Body of pancreas (tissue), 4 donors: ENCODE measurements at regions not wholly inside any gene's neighbourhood (a gene's known extent, or its start where the extent isn't known, plus 50 kb on each side); places are given as distances from the start of the nearest gene placed in this dataset.

Source experiments
- ATAC-seq: fragments of 150-250 bp; one replicate; pipeline ENCODE4 v1.9.1; 2016
- DNase-seq, 4 donors: peaks; one replicate each; pipeline ENCODE4 v3.0.0-alpha.2; 2019
- H3K27ac ChIP-seq, 4 donors: fragments of 200-600 bp; sonication (generic); 1 replicate in 3 of 4; 2 replicates in 1 of 4; pipeline versions ENCODE4 v1.5.1 to v1.6.1; 2016 to 2019; ENCODE audit warnings: mild to moderate bottlenecking in 1 of 4, mixed read lengths in 1 of 4, moderate library complexity in 1 of 4
- H3K27me3 ChIP-seq, 2 donors: fragments of 200-600 bp; sonication (generic); one replicate each; pipeline ENCODE4 v1.6.0; 2016; ENCODE audit warnings: mild to moderate bottlenecking in 1 of 2
- H3K36me3 ChIP-seq, 2 donors: fragments of 200-600 bp; sonication (generic); replicated peaks in 1 of 2; 2 replicates each; pipeline ENCODE4 v1.5.1; 2016; ENCODE audit warnings: low read depth in 2 of 2; ENCODE audit not compliant: insufficient read depth in 1 of 2
- H3K4me1 ChIP-seq: fragments of 200-600 bp; sonication (generic); one replicate; pipeline ENCODE4 v1.6.0; 2016
- H3K4me3 ChIP-seq, 2 donors: fragments of 200-600 bp; sonication (generic); 1 replicate in 1 of 2; 2 replicates in 1 of 2; pipeline ENCODE4 v1.5.1; 2016 to 2019
- H3K9me3 ChIP-seq, 3 donors: fragments of 200-600 bp; sonication (generic); 1 replicate in 2 of 3; 2 replicates in 1 of 3; pipeline ENCODE4 v1.5.1; 2016
- POLR2A ChIP-seq, 3 donors: fragments of 450-650 bp; IDR thresholded peaks; one replicate each; pipeline ENCODE4 v1.6.1; 2016; ENCODE audit warnings: antibody characterized with exemption in 3 of 3, mild to moderate bottlenecking in 2 of 3
- WGBS, 2 donors: methylation state at CpG; one replicate each; pipeline ENCODE4 v1.1.5; 2017; 5-methylcytosine and 5-hydroxymethylcytosine counted together
- intact Hi-C: fragments of 100-400 bp; cut with DNase I; formaldehyde crosslinking; loops from one replicate; pipeline ENCODE4 v1.15.1; 2023
- TF ChIP-seq, protein P1 (sequence below), 7 experiments: fragments of 450-650 bp in 4 of 7; fragments of 200-600 bp in 3 of 7; sonication (generic) in 3 of 7; IDR thresholded peaks; one replicate each; pipeline ENCODE4 v1.5.1; 2016 to 2019; ENCODE audit warnings: antibody characterized with exemption in 7 of 7

- TF ChIP-seq, protein P1, sequence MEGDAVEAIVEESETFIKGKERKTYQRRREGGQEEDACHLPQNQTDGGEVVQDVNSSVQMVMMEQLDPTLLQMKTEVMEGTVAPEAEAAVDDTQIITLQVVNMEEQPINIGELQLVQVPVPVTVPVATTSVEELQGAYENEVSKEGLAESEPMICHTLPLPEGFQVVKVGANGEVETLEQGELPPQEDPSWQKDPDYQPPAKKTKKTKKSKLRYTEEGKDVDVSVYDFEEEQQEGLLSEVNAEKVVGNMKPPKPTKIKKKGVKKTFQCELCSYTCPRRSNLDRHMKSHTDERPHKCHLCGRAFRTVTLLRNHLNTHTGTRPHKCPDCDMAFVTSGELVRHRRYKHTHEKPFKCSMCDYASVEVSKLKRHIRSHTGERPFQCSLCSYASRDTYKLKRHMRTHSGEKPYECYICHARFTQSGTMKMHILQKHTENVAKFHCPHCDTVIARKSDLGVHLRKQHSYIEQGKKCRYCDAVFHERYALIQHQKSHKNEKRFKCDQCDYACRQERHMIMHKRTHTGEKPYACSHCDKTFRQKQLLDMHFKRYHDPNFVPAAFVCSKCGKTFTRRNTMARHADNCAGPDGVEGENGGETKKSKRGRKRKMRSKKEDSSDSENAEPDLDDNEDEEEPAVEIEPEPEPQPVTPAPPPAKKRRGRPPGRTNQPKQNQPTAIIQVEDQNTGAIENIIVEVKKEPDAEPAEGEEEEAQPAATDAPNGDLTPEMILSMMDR (IDR thresholded peaks at IDR 0.05) = no peak
- TF ChIP-seq POLR2A (IDR thresholded peaks at IDR 0.05) = no peak
- Histone ChIP-seq H3K4me1 (no peaks in the 10 kb centered on the region), H3K27me3 (no peaks in the 10 kb centered on the region), H3K36me3 (no peaks in the 10 kb centered on the region), H3K4me3 (no peak overlapping the region), H3K27ac (no peak overlapping the region), H3K9me3 (no peaks in the 10 kb centered on the region)
- no peak for DNase-seq
- intact Hi-C loops = no loop called here
- no peak for ATAC-seq
- 72 to 75% methylated on average over 2 of the region's 2 CpGs for WGBS, 2 donors
These were observed 184.4 kb upstream of the EEA1 start for GRCh38 chr12:93113317-93114006.

GRCh38 chr12:93115198-93115601 lies 186.1 kb upstream of the EEA1 start:
- no peak for DNase-seq
- 46 to 49% methylated on average over 6 of the region's 6 CpGs for WGBS, 2 donors
- H3K27me3 ChIP-seq = no peaks in the 10 kb centered on the region
- no peak overlapping the region for H3K4me3 ChIP-seq
- no peak overlapping the region for H3K27ac ChIP-seq
- intact Hi-C loops = no loop called here
- ATAC-seq = no peak
- no peaks in the 10 kb centered on the region for H3K36me3 ChIP-seq
- H3K9me3 ChIP-seq = no peaks in the 10 kb centered on the region
- no peaks in the 10 kb centered on the region for H3K4me1 ChIP-seq
- TF ChIP-seq, protein P1 (IDR thresholded peaks at IDR 0.05) = no peak
- TF ChIP-seq POLR2A (IDR thresholded peaks at IDR 0.05) = no peak

- DNase-seq = no peak
- no peaks in the 10 kb centered on the region for H3K36me3 ChIP-seq
- peaks cover 3% of the 10 kb centered on the region for H3K4me1 ChIP-seq
- WGBS, 2 donors = 55 to 57% methylated on average over 4 of the region's 4 CpGs
- ATAC-seq = no peak
- TF ChIP-seq POLR2A (IDR thresholded peaks at IDR 0.05) = no peak
- TF ChIP-seq, protein P1 (IDR thresholded peaks at IDR 0.05) = no peak
- H3K9me3 ChIP-seq = no peaks in the 10 kb centered on the region
- no peaks in the 10 kb centered on the region for H3K27me3 ChIP-seq
- intact Hi-C loops = no loop called here
- no peak overlapping the region for H3K4me3 ChIP-seq
- no peak overlapping the region for H3K27ac ChIP-seq
These were observed 186.6 kb upstream of the EEA1 start for GRCh38 chr12:93115646-93116045.

- no peak overlapping the region for H3K4me3 ChIP-seq
- DNase-seq (no peak), ATAC-seq (no peak)
- peaks cover 13% of the 10 kb centered on the region for H3K4me1 ChIP-seq
- no peaks in the 10 kb centered on the region for H3K36me3 ChIP-seq
- no peak overlapping the region for H3K27ac ChIP-seq
- TF ChIP-seq, protein P1 (IDR thresholded peaks at IDR 0.05) = no peak
- H3K27me3 ChIP-seq = no peaks in the 10 kb centered on the region
- intact Hi-C loops = no loop called here
- 78 to 80% methylated on average over 4 of the region's 4 CpGs for WGBS, 2 donors
- no peaks in the 10 kb centered on the region for H3K9me3 ChIP-seq
These were observed 187.5 kb upstream of the EEA1 start for GRCh38 chr12:93116632-93117031.
